ENCODE measurements at regions not wholly inside any gene's neighbourhood (a gene's known extent, or its start where the extent isn't known, plus 50 kb on each side); places are given as distances from the start of the nearest gene placed in this dataset.
"Not testable (repeated sequence)": the region's sequence is repeated elsewhere in the genome, so short reads cannot be mapped to it uniquely, and the experiment has no call there.

DNA sequence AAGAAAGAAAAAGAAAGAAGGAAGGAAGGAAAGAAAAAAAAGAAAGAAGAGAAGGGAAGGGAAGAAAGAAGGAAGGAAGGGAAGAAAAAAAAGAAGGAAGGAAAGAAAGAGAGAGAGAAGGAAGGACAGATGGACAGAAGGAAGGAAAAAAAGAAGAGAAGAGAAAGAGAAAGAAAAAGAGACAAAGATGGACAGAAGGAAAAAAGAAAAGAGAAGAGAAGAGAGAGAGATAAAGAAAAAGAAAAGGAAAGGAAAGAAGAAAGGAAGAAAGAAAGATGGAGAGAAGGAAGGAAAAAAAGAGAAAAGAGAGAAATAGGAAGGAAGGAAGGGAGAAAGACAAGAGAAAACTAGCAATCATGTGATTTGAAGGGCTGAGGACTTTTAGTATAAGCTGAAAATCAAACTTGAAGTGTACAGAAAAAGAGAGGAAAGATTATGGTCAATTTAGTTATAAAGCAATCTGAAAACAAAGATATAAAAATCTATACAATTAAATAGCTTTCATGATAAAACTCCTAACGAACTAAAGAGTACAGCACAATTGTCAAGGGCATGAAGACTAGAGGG lies 115.3 kb downstream of the LTN1 start:
- Mint-ChIP-seq H3K27me3 (no peaks in the 10 kb centered on the region), H3K9me3 (ENCODE audit: low read depth) (no peaks in the 10 kb centered on the region), H3K4me1 (no peaks in the 10 kb centered on the region), H3K4me3 (no peak overlapping the region), H3K36me3 (peaks cover 27% of the 10 kb centered on the region), H3K27ac (no peak overlapping the region)
- CTCF ChIA-PET, result no interaction called here
- no peak for ATAC-seq
- no peak for DNase-seq

GRCh38 chr21:28875078-28875477 lies 117.6 kb downstream of the LTN1 start:
- H3K9me3 Mint-ChIP-seq (ENCODE audit: low read depth), result no peaks in the 10 kb centered on the region
- no peak overlapping the region for H3K4me3 Mint-ChIP-seq
- no peak overlapping the region for H3K27ac Mint-ChIP-seq
- DNase-seq, result no peak
- no peaks in the 10 kb centered on the region for H3K27me3 Mint-ChIP-seq
- H3K4me1 Mint-ChIP-seq, result no peaks in the 10 kb centered on the region
- no peak for ATAC-seq
- peaks cover 19% of the 10 kb centered on the region for H3K36me3 Mint-ChIP-seq
- CTCF ChIA-PET, result no interaction called here

- H3K9me3 Mint-ChIP-seq (ENCODE audit: low read depth), result no peaks in the 10 kb centered on the region
- no peaks in the 10 kb centered on the region for H3K27me3 Mint-ChIP-seq
- DNase-seq, result no peak
- no peak overlapping the region for H3K27ac Mint-ChIP-seq
- H3K36me3 Mint-ChIP-seq, result peaks cover 19% of the 10 kb centered on the region
- ATAC-seq, result no peak
- CTCF ChIA-PET, result no interaction called here
- H3K4me3 Mint-ChIP-seq, result no peak overlapping the region
- no peaks in the 10 kb centered on the region for H3K4me1 Mint-ChIP-seq
Observed at GRCh38 chr21:28872218-28872617, 120.5 kb downstream of the LTN1 start.

- H3K4me3 Mint-ChIP-seq, result no peak overlapping the region
- H3K4me1 Mint-ChIP-seq, result no peaks in the 10 kb centered on the region
- CTCF ChIA-PET, result interaction anchor here (1.4 kb wide), 1 partner anchor 126 kb away, joined by 3 read pairs; no protein-coding TSS in a partner anchor
- H3K9me3 Mint-ChIP-seq (ENCODE audit: low read depth), result no peaks in the 10 kb centered on the region
- no peak overlapping the region for H3K27ac Mint-ChIP-seq
- no peaks in the 10 kb centered on the region for H3K27me3 Mint-ChIP-seq
- peaks cover 19% of the 10 kb centered on the region for H3K36me3 Mint-ChIP-seq
- ATAC-seq, result no peak
- no peak for DNase-seq
Observed at GRCh38 chr21:28871388-28872010, 121.2 kb downstream of the LTN1 start.

GRCh38 chr21:28867401-28867800 lies 125.3 kb downstream of the LTN1 start:
- DNase-seq (no peak), ATAC-seq (no peak)
- H3K9me3 Mint-ChIP-seq (ENCODE audit: low read depth), result no peaks in the 10 kb centered on the region
- no peak overlapping the region for H3K27ac Mint-ChIP-seq
- CTCF ChIA-PET, result no interaction called here
- H3K27me3 Mint-ChIP-seq, result no peaks in the 10 kb centered on the region
- H3K36me3 Mint-ChIP-seq, result peaks cover 1% of the 10 kb centered on the region
- no peaks in the 10 kb centered on the region for H3K4me1 Mint-ChIP-seq
- no peak overlapping the region for H3K4me3 Mint-ChIP-seq

- no peak overlapping the region for H3K4me3 Mint-ChIP-seq
- no peak for ATAC-seq
- CTCF ChIA-PET, result no interaction called here
- no peaks in the 10 kb centered on the region for H3K27me3 Mint-ChIP-seq
- H3K36me3 Mint-ChIP-seq, result no peaks in the 10 kb centered on the region
- H3K27ac Mint-ChIP-seq, result no peak overlapping the region
- no peak for DNase-seq
- H3K4me1 Mint-ChIP-seq, result no peaks in the 10 kb centered on the region
- no peaks in the 10 kb centered on the region for H3K9me3 Mint-ChIP-seq (ENCODE audit: low read depth)
Observed at GRCh38 chr21:28865488-28866186, 127.0 kb downstream of the LTN1 start.

GRCh38 chr21:28858424-28858823 lies 134.3 kb downstream of the LTN1 start:
- CTCF ChIA-PET, result interaction anchor here (1.4 kb wide), 1 partner anchor 22 kb away, joined by 3 read pairs; no protein-coding TSS in a partner anchor
- Mint-ChIP-seq H3K27me3 (no peaks in the 10 kb centered on the region), H3K4me3 (no peak overlapping the region), H3K27ac (no peak overlapping the region), H3K9me3 (ENCODE audit: low read depth) (no peaks in the 10 kb centered on the region), H3K4me1 (no peaks in the 10 kb centered on the region), H3K36me3 (peaks cover 2% of the 10 kb centered on the region)
- DNase-seq (no peak), ATAC-seq (no peak)

GRCh38 chr21:28857752-28858151 lies 134.9 kb downstream of the LTN1 start:
- no peaks in the 10 kb centered on the region for H3K27me3 Mint-ChIP-seq
- no peak overlapping the region for H3K4me3 Mint-ChIP-seq
- DNase-seq, result no peak
- no peaks in the 10 kb centered on the region for H3K4me1 Mint-ChIP-seq
- peaks cover 2% of the 10 kb centered on the region for H3K36me3 Mint-ChIP-seq
- ATAC-seq, result no peak
- no peaks in the 10 kb centered on the region for H3K9me3 Mint-ChIP-seq (ENCODE audit: low read depth)
- no peak overlapping the region for H3K27ac Mint-ChIP-seq
- CTCF ChIA-PET, result interaction anchor here (1.4 kb wide), 1 partner anchor 22 kb away, joined by 3 read pairs; no protein-coding TSS in a partner anchor

GRCh38 chr21:28856588-28857250 lies 136.0 kb downstream of the LTN1 start:
- Mint-ChIP-seq H3K27ac (no peak overlapping the region), H3K9me3 (ENCODE audit: low read depth) (no peaks in the 10 kb centered on the region), H3K27me3 (no peaks in the 10 kb centered on the region), H3K4me1 (no peaks in the 10 kb centered on the region), H3K4me3 (no peak overlapping the region), H3K36me3 (peaks cover 2% of the 10 kb centered on the region)
- ATAC-seq (no peak), DNase-seq (no peak)
- CTCF ChIA-PET, result no interaction called here

DNA sequence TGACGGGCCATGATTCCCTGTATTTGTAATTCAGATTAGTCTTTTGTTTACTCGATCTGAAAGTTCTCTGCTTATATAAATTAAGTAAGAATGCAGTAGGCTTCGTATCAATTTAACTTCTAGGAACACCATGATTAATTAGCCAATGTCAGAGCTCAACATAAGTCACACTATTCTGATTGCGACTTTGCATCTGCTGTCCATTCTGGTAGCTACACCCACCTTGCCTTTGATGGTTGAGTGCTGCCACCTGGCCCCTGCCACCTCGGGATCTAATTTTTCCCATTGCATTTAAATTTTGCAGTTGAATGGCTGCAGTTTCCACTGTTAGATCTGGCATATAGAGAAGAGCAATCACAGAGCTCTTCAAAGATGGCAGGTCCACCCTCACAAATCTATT lies 140.0 kb downstream of the LTN1 start:
- Mint-ChIP-seq H3K9me3 (ENCODE audit: low read depth) (no peaks in the 10 kb centered on the region), H3K4me3 (no peak overlapping the region), H3K36me3 (peaks cover 2% of the 10 kb centered on the region), H3K27me3 (no peaks in the 10 kb centered on the region), H3K27ac (no peak overlapping the region), H3K4me1 (peaks cover 6% of the 10 kb centered on the region)
- CTCF ChIA-PET, result no interaction called here
- no peak for DNase-seq
- no peak for ATAC-seq

DNA sequence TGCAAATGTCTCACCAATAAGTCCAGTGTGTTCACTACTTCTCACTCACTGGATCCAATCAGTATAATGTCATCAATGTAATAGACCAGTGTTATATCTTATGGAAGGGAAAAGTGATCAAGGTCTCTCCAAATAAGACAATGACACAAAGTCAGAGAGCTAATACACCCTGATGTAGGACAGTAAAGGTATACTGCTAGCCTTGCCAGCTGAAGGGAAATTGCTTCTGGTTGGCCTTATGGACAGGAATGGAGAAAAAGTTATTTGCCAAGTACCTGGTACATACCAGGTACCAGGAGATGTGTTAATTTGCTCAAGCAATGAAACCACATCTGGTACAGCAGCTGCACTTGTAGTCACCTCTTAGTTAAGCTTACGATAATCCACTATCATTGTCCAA lies 141.0 kb downstream of the LTN1 start:
- Mint-ChIP-seq H3K4me1 (peaks cover 6% of the 10 kb centered on the region), H3K9me3 (ENCODE audit: low read depth) (no peaks in the 10 kb centered on the region), H3K27me3 (no peaks in the 10 kb centered on the region), H3K4me3 (no peak overlapping the region), H3K36me3 (peaks cover 2% of the 10 kb centered on the region), H3K27ac (no peak overlapping the region)
- CTCF ChIA-PET, result no interaction called here
- ATAC-seq (no peak), DNase-seq (no peak)

DNA sequence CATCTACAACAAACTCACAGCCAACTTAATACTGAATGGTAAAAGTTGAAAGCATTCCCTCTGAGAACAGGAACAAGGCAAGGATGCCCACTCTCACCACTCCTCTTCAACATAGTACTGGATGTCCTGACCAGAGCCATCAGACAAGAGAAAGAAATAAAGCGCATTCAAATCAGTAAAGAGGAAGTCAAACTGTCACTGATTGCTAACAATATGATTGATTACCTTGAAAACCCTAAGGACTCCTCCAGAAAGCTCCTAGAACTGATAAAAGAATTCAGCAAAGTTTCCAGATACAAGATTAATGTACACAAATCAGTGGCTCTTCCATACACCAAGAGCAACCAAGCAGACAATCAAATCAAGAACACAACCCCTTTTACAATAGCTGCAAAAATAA lies 153.4 kb downstream of the LTN1 start:
- CTCF ChIA-PET; H3K27ac Mint-ChIP-seq; H3K4me3 Mint-ChIP-seq; H3K27me3 Mint-ChIP-seq; ATAC-seq; H3K9me3 Mint-ChIP-seq (ENCODE audit: low read depth); DNase-seq: not testable (repeated sequence)
- H3K36me3 Mint-ChIP-seq, result peaks cover 16% of the 10 kb centered on the region
- peaks cover 39% of the 10 kb centered on the region for H3K4me1 Mint-ChIP-seq

DNA sequence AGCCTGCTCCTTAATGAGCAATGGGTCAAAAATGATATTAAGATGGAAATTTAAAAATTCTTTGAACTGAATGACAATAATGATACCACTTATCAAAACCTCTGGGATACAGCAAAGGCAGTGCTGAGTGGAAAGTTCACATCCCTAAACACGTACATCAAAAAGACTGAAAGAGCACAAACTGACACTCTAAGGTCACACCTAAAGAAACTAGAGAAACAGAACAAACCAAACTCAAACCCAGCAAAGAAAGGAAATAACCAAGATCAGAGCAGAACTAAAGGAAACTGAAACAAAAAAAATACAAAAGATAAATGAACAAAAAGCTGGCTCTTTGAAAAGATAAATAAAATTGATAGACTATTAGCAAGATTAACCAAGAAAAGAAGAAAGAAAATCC lies 155.3 kb downstream of the LTN1 start:
- H3K9me3 Mint-ChIP-seq (ENCODE audit: low read depth); ATAC-seq; DNase-seq; H3K27me3 Mint-ChIP-seq: not testable (repeated sequence)
- Mint-ChIP-seq H3K36me3 (peaks cover 26% of the 10 kb centered on the region), H3K4me1 (peaks cover 58% of the 10 kb centered on the region), H3K4me3 (peak overlapping the region; percentile 88), H3K27ac (peak overlapping the region; percentile 97)
- CTCF ChIA-PET, result interaction anchor here (1.0 to 2.0 kb wide), 3 partner anchors 9 to 15 kb away, joined by 3 to 4 read pairs (median 3); no protein-coding TSS in a partner anchor

Measured in activated CD8-positive, alpha-beta memory T cell treated with anti-CD3 and anti-CD28 coated beads, Interleukin-2, amount 10 ng/mL, durations not matched to agents 7 days and 5 days (primary cell).